Astrocyte (in vitro differentiated cells and primary cell): ENCODE measurements at regions not wholly inside any gene's neighbourhood (a gene's known extent, or its start where the extent isn't known, plus 50 kb on each side); places are given as distances from the start of the nearest gene placed in this dataset.

Experiments used
- DNase-seq: peaks from one replicate; pipeline ENCODE4 v3.0.0-alpha.2; 2010; ENCODE audit warnings: low read depth
- FAIRE-seq: peaks from 2 replicates; lab custom pipeline; 2011; peaks lifted over from hg19 to GRCh38; lab: Jason Lieb, UNC
- H2AFZ ChIP-seq: 2 replicates; pipeline ENCODE4 v1.6.0; 2012; ENCODE audit warnings: low read depth, low read length, inconsistent platforms
- H3K27ac ChIP-seq: 2 replicates; pipeline ENCODE4 v1.5.1; 2011; ENCODE audit warnings: low read depth, low read length, inconsistent platforms
- H3K27me3 ChIP-seq: 2 replicates; pipeline ENCODE4 v1.6.0; 2011; ENCODE audit warnings: low read length, inconsistent platforms; ENCODE audit not compliant: insufficient read depth
- H3K36me3 ChIP-seq: 2 replicates; pipeline ENCODE4 v1.5.1; 2011; ENCODE audit warnings: low read length, inconsistent platforms; ENCODE audit not compliant: insufficient read depth
- H3K4me1 ChIP-seq: 2 replicates; pipeline ENCODE4 v1.5.1; 2011; ENCODE audit warnings: low read length, inconsistent platforms; ENCODE audit not compliant: insufficient read depth
- H3K4me2 ChIP-seq: 2 replicates; pipeline ENCODE4 v1.6.0; 2012; ENCODE audit warnings: low read length, inconsistent platforms
- H3K4me3 ChIP-seq: 2 replicates; pipeline ENCODE4 v1.5.1; 2011; ENCODE audit warnings: low read depth, mild to moderate bottlenecking, low read length, inconsistent platforms; ENCODE audit not compliant: insufficient read depth
- H3K79me2 ChIP-seq: 2 replicates; pipeline ENCODE4 v1.6.0; 2012; ENCODE audit warnings: mild to moderate bottlenecking, low read length, inconsistent platforms; ENCODE audit not compliant: insufficient read depth
- H3K9ac ChIP-seq: 2 replicates; pipeline ENCODE4 v1.6.0; 2012; ENCODE audit warnings: mild to moderate bottlenecking, low read length, inconsistent platforms
- H3K9me3 ChIP-seq: 2 replicates; pipeline ENCODE4 v1.5.1; 2012; ENCODE audit warnings: low read depth, mild to moderate bottlenecking, low read length, inconsistent platforms; ENCODE audit not compliant: insufficient read depth
- H4K20me1 ChIP-seq: 2 replicates; pipeline ENCODE4 v1.6.0; 2012; ENCODE audit warnings: low read length, inconsistent platforms; ENCODE audit not compliant: insufficient read depth
- H3K27ac Mint-ChIP-seq: one replicate; pipeline ENCODE4 v1.8.0; 2021; ENCODE audit warnings: mild to moderate bottlenecking, mixed read lengths; ENCODE audit not compliant: unreplicated experiment
- H3K27me3 Mint-ChIP-seq: one replicate; pipeline ENCODE4 v1.8.0; 2021; ENCODE audit warnings: low read depth, mixed read lengths; ENCODE audit not compliant: unreplicated experiment
- H3K36me3 Mint-ChIP-seq: one replicate; pipeline ENCODE4 v1.8.0; 2021; ENCODE audit warnings: low read depth, mixed read lengths; ENCODE audit not compliant: unreplicated experiment
- H3K4me1 Mint-ChIP-seq: one replicate; pipeline ENCODE4 v1.8.0; 2021; ENCODE audit warnings: low read depth, mixed read lengths; ENCODE audit not compliant: unreplicated experiment
- H3K4me3 Mint-ChIP-seq: one replicate; pipeline ENCODE4 v1.8.0; 2021; ENCODE audit warnings: mild to moderate bottlenecking, moderate library complexity, mixed read lengths; ENCODE audit not compliant: unreplicated experiment
- H3K9me3 Mint-ChIP-seq: one replicate; pipeline ENCODE4 v1.8.0; 2021; ENCODE audit warnings: mild to moderate bottlenecking, mixed read lengths; ENCODE audit not compliant: unreplicated experiment
- EZH2 ChIP-seq: IDR thresholded peaks from 2 replicates; pipeline ENCODE4 v1.6.1; 2012; ENCODE audit warnings: mild to moderate bottlenecking, low read length, inconsistent platforms; ENCODE audit not compliant: insufficient read depth
- TF ChIP-seq, protein P1 (sequence below): IDR thresholded peaks from 2 replicates; pipeline ENCODE4 v1.5.1; 2011; ENCODE audit warnings: low read depth, mild to moderate bottlenecking, inconsistent platforms, low read length, moderate library complexity; ENCODE audit not compliant: insufficient read depth

DNA sequence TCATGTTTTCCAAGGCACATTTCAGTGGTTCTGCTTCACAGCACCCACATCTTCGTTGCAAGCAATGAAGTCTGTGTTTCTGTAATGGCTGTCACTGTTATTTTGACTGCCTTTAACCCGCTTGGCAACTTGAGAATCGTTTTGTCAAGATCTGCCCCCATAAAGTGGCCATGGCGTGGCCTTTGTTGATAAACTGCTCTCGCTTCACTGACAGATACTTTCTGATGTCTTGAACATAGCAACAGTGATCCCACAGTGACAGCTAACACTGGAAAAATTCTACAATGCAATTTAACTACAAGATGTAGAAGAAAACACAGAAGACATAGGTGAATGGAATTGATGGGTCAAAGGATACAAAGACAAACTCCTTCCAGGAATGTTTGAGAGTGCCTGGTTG lies 184.2 kb downstream of the KLHL28 start:
- no peaks in the 10 kb centered on the region for H3K27me3 Mint-ChIP-seq
- H2AFZ ChIP-seq, result peak overlapping the region; percentile 41
- H3K4me1 Mint-ChIP-seq, result peaks cover 14% of the 10 kb centered on the region
- H3K4me2 ChIP-seq, result no peak overlapping the region
- no peaks in the 10 kb centered on the region for H3K27me3 ChIP-seq
- no peaks in the 10 kb centered on the region for H3K9me3 Mint-ChIP-seq
- DNase-seq, result no peak
- no peak overlapping the region for H3K27ac Mint-ChIP-seq
- H3K36me3 ChIP-seq, result no peaks in the 10 kb centered on the region
- no peaks in the 10 kb centered on the region for H3K79me2 ChIP-seq
- H3K4me3 ChIP-seq, result no peak overlapping the region
- no peak overlapping the region for H3K27ac ChIP-seq
- no peaks in the 10 kb centered on the region for H3K4me1 ChIP-seq
- H4K20me1 ChIP-seq, result no peaks in the 10 kb centered on the region
- no peak for FAIRE-seq
- H3K4me3 Mint-ChIP-seq, result no peak overlapping the region
- no peaks in the 10 kb centered on the region for H3K36me3 Mint-ChIP-seq
- H3K9ac ChIP-seq, result no peak overlapping the region
- H3K9me3 ChIP-seq, result no peaks in the 10 kb centered on the region
- TF ChIP-seq, protein P1, sequence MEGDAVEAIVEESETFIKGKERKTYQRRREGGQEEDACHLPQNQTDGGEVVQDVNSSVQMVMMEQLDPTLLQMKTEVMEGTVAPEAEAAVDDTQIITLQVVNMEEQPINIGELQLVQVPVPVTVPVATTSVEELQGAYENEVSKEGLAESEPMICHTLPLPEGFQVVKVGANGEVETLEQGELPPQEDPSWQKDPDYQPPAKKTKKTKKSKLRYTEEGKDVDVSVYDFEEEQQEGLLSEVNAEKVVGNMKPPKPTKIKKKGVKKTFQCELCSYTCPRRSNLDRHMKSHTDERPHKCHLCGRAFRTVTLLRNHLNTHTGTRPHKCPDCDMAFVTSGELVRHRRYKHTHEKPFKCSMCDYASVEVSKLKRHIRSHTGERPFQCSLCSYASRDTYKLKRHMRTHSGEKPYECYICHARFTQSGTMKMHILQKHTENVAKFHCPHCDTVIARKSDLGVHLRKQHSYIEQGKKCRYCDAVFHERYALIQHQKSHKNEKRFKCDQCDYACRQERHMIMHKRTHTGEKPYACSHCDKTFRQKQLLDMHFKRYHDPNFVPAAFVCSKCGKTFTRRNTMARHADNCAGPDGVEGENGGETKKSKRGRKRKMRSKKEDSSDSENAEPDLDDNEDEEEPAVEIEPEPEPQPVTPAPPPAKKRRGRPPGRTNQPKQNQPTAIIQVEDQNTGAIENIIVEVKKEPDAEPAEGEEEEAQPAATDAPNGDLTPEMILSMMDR, result no peak
- TF ChIP-seq EZH2, result no peak

- no peaks in the 10 kb centered on the region for H3K79me2 ChIP-seq
- no peak for FAIRE-seq
- no peaks in the 10 kb centered on the region for H3K27me3 Mint-ChIP-seq
Measured at GRCh38 chr14:44775248-44775647, 186.5 kb downstream of the KLHL28 start.

GRCh38 chr14:44774396-44774795 lies 187.4 kb downstream of the KLHL28 start:
- H3K4me1 ChIP-seq, result no peaks in the 10 kb centered on the region
- H3K9me3 ChIP-seq, result no peaks in the 10 kb centered on the region
- no peaks in the 10 kb centered on the region for H4K20me1 ChIP-seq
- Mint-ChIP-seq H3K4me1 (peaks cover 12% of the 10 kb centered on the region), H3K36me3 (no peaks in the 10 kb centered on the region), H3K9me3 (no peaks in the 10 kb centered on the region), H3K27me3 (no peaks in the 10 kb centered on the region), H3K4me3 (no peak overlapping the region), H3K27ac (no peak overlapping the region)
- no peak for DNase-seq
- no peak overlapping the region for H3K4me3 ChIP-seq
- H3K36me3 ChIP-seq, result no peaks in the 10 kb centered on the region
- TF ChIP-seq EZH2, result no peak
- TF ChIP-seq, protein P1, result no peak
- H2AFZ ChIP-seq, result no peak overlapping the region
- no peak overlapping the region for H3K27ac ChIP-seq
- FAIRE-seq, result no peak
- no peaks in the 10 kb centered on the region for H3K27me3 ChIP-seq
- no peak overlapping the region for H3K9ac ChIP-seq
- no peaks in the 10 kb centered on the region for H3K79me2 ChIP-seq
- H3K4me2 ChIP-seq, result no peak overlapping the region

More at GRCh38 chr14:44775248-44775647, 186.5 kb downstream of the KLHL28 start:
- H3K9ac ChIP-seq, result no peak overlapping the region
- H3K36me3 ChIP-seq, result no peaks in the 10 kb centered on the region
- no peak overlapping the region for H3K4me3 Mint-ChIP-seq
- no peaks in the 10 kb centered on the region for H3K36me3 Mint-ChIP-seq
- H4K20me1 ChIP-seq, result no peaks in the 10 kb centered on the region
- peaks cover 12% of the 10 kb centered on the region for H3K4me1 Mint-ChIP-seq
- TF ChIP-seq, protein P1, result no peak
- no peak for TF ChIP-seq EZH2
- H3K4me2 ChIP-seq, result no peak overlapping the region
- H3K27ac ChIP-seq, result no peak overlapping the region
- no peaks in the 10 kb centered on the region for H3K9me3 ChIP-seq
- no peak overlapping the region for H2AFZ ChIP-seq
- no peak overlapping the region for H3K4me3 ChIP-seq
- no peaks in the 10 kb centered on the region for H3K4me1 ChIP-seq
- H3K27ac Mint-ChIP-seq, result no peak overlapping the region
- DNase-seq, result no peak
- H3K9me3 Mint-ChIP-seq, result no peaks in the 10 kb centered on the region
- no peaks in the 10 kb centered on the region for H3K27me3 ChIP-seq
